Occipital lobe (tissue), 1 donor: ENCODE measurements at regions not wholly inside any gene's neighbourhood (a gene's known extent, or its start where the extent isn't known, plus 50 kb on each side); places are given as distances from the start of the nearest gene placed in this dataset.

Source experiments
- DNase-seq: peaks from one replicate; lab custom pipeline; 2025; lab: John Stamatoyannopoulos, UW

DNA sequence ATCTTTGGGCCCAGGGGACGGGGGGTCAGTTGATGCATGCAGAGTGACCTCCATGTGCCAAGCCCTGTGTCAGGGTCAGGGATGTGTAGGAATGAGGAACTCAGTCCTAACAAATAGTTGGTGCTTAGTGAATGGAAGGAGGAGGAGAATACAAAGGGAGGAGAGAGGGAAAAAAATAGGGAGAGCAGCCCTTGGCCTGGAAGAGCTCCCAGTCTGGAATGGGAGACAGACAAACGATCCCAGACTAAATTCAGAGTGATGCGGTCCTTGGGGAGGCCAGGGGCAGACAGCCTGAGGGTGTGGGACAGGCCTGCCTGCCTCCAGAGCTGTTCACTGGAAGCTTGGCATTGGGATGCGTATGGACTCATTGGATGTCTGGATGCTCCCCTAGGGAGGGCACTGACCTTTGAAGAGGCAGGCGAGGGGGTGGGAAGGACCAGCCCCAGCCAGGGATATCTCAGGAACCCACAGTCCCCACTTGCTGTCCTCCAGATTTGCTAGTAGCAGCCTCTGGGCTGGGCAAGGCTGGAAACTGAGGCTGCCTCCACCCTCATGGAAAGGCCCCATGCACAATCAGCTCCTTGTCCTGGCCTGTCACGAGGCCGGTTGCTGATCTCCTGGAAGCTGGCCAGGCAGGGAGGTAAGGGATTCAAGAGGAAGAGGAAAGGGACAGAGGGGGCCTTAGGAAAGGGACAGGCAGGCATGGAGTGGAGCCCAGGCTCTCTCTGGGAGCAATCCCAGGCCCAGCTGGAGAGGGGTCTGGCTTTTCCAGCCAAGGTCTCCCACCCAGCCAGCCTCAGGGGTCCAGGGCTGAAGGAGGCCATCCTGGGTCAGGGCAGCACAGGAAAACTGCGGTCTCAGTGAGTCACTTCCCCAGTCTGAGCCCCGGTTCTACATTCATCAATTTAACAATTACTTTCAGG, 69.0 kb upstream of the GGTA1 start:
- DNase-seq, result peak; percentile 21

GRCh38 chr9:121569266-121569648, 69.6 kb upstream of the GGTA1 start:
- DNase-seq, result no peak

DNA sequence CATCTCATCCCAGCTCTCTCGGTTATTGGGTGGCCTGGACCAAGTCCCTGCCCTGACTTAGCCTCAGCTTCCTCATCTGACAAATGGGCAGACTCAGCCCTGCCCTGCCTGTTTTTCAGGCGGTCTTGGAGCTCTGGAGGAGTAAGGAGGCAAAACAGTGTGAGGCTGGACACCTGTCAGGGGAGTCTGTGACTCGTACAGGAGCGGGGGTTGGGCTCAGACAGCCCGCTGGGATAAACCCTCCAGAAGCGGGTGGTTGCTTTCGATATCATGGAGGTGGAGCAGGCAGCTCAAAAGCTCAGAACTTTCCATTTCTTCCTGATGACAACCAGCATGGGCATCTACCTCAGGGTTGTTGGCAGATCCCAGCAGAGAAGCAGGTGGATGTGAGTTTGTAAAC, 72.9 kb upstream of the GGTA1 start:
- no peak for DNase-seq

DNA sequence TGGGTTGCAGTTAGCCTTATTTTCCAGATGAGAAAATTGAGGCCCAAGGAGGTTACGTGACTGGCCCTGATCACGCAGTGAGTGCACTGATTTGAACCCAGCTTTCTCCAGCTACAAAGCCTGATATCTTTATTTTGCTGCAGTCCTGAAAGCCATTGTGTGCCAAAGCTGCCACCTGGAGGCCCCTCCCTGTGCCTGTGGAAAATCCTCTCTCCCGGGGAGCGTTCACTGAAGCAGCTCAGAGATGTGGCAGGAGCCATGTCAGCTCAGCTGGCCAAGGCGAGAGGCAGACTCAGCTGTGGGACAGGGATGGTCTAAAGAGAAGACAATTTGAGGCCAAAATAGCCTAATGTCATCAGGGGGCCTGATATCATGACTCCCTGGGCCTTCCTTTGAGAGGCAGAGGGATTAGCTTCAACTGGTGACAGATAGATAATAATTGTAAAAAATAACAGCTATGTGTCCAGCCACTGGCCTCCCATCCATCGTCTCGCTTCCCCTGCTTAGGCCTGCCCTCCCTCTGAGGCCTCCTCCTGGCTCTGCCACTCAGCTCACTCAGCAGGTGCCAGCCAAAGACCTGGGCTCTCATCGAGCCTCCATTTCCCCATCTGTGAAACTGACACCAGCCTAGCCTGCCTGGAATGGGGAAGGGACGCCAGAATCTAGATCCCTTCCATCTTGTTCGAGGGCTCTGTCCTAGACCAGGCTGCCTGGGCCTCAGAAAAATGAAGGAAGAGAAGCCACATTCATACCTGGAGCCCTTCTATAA, 74.3 kb upstream of the GGTA1 start:
- DNase-seq, result no peak

- DNase-seq, result no peak
Observed at GRCh38 chr9:121574774-121575519, 75.3 kb upstream of the GGTA1 start.

DNA sequence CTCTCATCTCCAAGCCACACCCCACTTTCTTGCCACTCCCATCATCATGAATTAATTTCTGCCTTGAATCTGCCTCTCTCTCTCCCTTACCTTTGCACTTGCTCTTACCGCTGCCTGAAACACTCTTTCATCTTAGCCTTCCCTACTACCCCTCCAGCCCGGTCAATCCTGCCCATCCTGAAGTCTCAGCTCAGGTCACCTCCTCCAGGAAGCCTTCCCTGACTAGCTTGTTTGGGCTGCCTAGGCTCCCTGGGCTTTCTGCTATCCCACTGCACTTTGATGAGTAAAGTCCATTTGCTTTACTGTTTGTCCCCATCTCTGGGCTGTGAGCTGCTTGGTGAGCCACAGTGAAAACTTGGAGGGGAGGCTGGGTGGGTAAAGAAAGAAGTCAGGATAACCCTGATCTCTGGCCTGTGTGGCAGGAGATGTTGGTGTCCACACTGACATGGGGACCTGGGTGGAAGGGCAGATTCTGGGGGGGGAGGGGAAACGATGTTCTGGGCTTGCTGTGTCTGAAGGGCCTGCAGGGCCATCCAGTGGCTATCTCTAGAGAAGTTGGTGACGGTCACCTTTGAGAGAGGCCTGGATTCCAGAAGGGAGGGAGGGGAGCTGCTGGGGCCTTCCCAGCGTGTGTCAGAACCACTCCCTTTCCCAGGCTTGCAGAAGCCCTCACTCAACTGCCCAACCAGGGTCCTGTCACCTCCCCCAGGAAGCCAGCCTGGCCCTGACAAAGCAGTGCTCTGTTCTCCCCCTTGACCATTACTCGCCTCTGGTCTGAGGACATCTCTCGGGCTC, 75.0 kb upstream of the DAB2IP start:
- DNase-seq, result no peak

- DNase-seq, result peak; percentile 36
Observed at GRCh38 chr9:121577166-121577565, 74.3 kb upstream of the DAB2IP start.

DNA sequence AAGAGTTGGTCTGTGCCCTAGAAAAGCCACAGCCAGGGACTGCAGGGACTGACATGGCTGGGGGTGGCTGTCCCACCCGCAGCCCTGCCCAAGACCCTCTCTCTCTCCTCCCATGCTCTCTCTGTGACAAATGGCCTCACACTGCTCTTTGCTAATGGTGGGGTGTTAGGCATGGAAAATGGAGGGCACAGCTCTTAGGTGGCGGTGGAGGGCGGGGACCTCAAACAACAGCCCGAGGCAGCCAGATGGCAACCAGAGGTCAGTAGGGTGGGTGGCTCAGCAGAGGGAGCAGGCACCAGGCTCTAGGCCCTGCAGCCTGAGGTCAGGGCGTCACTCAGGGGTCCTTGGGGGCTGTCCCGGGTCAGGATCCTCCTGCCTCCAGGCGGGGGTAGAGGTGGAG, 73.9 kb upstream of the DAB2IP start:
- no peak for DNase-seq

DNA sequence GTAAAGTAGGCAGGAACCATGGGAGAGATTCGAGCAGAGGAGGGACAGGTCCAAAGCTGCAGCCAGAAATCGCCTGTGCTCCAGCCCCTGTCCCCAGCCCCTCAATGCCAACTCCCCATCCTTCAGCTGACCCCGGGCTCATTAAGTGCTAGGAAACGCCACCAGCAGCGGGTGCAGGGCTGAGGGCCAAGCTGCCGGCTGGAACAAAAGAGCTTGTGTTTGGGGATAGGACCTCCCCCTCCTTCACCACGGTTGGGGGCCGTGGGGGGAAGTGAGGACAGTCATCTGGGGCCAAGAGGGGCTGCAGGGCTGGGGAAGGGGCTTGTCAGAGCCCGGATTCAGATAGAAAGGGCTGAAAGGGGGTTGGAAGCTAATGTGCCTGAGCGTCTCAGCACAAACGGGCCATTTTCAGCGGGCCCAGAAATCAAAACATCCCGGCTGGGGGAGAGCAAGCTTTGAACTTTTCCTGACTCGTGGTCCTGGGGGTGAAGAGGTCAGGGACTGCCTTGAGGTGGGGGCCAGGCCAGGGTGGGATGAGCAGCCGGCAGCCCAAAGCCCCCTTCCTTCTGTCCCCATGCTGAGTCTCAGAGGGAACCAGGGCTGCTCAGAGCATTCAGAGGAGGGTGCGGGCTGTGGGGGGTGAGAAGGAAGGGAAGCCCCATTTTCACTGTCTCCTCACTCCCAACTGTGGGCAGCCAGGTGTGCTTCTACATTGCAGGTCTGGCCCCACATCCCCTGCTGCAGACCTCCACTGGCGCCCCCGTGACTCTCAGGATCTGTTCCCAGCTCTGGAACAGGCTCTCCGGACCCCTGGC, 69.4 kb upstream of the DAB2IP start:
- peak; percentile 33 for DNase-seq

DNA sequence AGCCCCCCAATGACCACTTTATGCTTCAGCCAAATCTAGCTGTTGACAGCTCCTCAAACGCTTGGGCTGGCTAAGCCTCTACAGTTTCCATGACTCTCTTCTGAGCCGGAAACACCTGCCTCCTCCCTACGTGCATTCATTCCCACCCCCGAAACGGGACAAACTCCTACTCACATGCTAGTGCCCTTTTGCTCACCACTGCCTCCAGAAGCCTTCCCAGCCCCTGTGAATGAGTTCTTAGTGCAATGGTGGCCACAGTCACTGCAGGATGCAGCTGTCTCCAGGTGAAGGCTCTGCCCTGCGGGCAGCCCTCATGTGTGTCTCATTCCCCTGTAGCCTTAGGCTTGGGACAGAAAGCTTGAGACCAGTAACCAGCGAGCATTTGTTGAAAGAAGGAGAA, 68.8 kb upstream of the DAB2IP start:
- DNase-seq, result no peak

GRCh38 chr9:121584421-121584820, 67.0 kb upstream of the DAB2IP start:
- no peak for DNase-seq

- DNase-seq, result no peak
Observed at GRCh38 chr9:121587863-121588262, 63.6 kb upstream of the DAB2IP start.

DNA sequence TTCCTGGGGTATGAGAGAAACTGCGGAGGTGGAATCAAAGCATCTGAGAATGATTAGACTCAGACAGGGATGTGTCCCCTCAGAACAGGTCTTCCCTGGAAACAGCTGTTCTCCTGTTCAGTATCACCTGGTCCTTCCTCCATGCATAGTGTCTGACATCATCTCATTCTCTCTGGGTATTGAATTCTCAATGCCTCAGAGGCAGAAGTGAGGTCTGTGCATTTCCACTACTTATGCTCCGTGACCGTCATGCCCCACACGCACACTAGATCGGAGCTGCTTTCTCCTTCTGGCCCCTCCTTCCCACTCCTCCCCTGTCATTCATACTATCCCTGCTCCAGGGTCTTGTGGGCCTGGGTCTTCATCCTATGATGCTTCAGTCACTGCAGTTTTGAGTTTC, 61.4 kb upstream of the DAB2IP start:
- no peak for DNase-seq

- no peak for DNase-seq
Observed at GRCh38 chr9:121592265-121592664, 59.2 kb upstream of the DAB2IP start.

- DNase-seq, result no peak
Observed at GRCh38 chr9:121593066-121593465, 58.4 kb upstream of the DAB2IP start.

GRCh38 chr9:121596515-121596914, 54.9 kb upstream of the DAB2IP start:
- no peak for DNase-seq

- DNase-seq, result no peak
Observed at GRCh38 chr9:121597698-121598166, 53.7 kb upstream of the DAB2IP start.

DNA sequence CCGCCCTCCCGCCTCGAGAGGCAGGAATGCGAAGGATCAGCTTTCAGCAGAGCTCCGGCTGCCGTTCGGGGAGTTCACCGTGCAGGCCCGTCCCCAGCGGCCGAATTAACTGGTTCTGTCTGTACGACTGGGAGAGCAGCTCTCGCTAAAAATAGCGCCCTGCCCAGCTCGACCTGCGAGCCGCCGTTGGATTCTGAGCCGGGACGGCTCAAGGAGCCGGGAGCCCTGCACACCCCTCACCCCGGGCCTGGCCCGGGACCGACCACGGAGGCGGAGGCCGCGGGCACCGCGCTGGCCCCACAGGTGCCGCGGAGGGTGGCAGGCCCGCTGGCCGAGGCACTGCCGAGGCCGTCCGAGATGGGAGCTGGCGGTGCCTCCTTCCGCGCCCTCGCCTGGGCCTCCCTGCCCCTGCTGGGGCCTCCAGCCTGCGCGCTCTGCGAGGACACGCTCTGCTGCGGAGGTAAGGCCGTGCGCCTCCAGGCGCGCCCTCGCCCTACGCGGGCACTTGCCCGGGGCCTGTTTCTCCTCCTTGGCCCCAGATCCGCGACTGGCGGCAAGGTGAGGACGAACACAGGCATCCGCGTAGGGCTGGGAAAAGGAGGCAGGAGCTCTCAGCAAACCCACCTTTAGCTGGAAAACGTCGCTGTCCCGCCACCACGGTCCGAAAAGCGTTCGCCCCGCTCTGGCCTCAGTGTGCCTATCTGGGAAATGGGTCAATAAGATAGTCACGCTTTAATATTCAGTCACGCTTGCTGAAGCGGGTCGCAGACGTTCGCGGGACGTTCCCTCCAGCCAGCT, 53.1 kb upstream of the DAB2IP start:
- DNase-seq, result no peak
